ENCODE measurements at regions not wholly inside any gene's neighbourhood (a gene's known extent, or its start where the extent isn't known, plus 50 kb on each side); places are given as distances from the start of the nearest gene placed in this dataset.
"Not testable (repeated sequence)": the region's sequence is repeated elsewhere in the genome, so short reads cannot be mapped to it uniquely, and the experiment has no call there.

DNA sequence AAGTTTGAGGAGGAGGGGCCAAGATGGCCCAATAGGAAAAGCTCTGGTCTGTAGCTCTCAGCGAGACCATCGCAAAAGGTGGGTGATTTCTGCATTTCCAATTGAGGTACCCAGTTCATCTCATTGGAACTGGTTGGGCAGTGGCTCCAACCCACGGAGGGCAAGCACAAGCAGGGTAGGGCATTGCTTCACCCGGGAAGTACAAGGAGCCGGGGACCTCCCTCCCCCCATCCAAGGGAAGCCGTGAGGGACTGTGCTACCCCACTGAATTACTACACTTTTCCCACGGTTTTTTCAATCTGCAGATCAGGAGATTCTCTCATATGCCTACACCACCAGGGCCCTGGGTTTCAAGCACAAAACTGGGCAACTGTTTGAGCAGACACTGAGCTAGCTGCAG lies 58.0 kb upstream of the EFCAB3 start:
- no peak for DNase-seq

DNA sequence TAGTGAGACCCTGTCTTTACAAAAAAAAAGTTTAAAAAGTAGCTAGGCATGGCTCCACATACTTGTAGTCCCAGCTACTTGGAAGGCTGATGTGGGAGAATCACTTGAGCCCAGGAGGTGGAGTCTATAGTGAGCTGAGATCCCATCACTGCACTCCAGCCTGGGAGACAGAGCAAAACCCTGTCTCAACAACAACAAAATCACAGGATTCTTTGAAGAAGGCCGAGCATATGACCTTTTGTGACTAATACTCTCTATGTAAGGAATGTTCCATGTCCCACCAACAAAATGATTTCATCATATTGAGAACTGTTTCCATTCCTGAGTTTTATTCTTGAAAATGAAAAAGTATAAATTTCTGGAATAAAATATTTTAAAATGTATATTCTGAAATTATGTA lies 58.9 kb upstream of the EFCAB3 start:
- no peak for DNase-seq

DNA sequence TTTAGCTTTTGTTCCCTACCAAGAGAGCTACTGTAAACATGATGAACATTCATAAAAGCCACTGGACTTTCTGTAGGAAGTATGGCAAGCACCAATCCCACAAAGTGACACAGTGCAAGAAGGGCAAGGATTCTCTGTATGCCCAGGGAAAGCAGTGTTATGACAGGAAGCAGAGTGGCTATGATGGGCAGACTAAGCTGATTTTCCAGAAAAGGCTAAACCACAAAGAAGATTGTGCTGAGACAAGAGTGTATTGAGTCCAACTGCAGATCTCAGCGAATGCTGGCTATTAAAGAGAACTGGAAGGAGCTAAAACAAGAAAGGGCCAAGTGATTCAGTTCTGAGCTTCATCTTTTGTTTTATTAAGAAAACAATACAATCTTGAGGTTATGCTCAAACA lies 60.5 kb upstream of the EFCAB3 start:
- DNase-seq: no peak

DNA sequence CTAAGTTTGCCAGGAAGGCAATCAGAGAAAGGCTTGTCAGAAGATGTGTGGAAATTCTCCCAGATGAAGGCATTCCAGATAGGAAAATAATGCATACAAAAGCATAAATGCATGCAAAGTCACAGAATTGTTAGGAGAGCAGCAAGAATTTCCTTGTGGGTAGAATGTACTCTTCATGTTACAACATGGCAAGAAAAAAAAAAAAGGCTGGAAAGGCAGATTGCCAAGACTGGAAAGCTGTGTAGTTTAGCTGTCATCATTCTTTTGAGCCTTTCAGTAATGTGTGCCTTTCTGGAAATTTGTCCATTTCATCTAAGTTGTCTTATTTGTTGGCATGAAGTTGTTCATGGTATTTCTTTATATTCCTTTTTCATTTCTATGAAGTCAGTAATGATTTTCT lies 71.0 kb upstream of the EFCAB3 start:
- DNase-seq: no peak

DNA sequence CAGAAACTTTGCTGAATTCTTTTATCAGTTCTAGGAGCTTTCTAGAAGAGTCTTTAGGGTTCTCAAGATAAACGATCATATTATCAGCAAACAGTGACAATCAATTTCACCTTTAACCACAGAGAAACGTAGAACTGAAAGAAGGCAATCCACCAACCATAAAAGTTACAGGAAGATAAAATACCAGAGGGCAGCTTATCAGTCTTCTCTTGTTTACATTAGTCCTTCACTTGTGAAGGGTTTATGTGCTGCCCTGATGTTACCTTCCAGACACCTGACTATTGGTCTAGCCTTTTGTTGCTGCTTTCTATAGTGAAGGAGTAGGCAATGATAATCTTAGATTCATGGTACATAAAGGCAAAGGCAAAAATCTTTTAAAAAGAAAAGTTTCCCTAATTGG lies 73.2 kb upstream of the EFCAB3 start:
- DNase-seq: no peak

DNA sequence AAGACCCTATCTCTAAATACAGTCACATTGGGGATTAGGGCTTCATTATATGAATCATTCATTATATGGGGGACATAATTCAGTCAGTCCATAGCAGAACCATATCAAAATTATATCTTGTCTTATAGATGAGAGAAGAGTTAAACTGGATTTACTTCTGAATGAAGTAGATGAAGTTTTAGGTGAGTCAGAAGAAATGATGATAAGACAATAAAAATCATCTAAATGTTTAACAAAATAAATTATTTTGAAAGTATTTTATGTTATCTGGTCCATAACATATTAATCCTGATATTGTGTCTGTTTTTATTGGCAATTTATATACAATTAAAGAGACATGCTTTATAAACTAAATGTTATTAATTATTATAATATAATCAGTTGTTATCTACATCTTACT lies 76.9 kb upstream of the EFCAB3 start:
- DNase-seq: no peak

DNA sequence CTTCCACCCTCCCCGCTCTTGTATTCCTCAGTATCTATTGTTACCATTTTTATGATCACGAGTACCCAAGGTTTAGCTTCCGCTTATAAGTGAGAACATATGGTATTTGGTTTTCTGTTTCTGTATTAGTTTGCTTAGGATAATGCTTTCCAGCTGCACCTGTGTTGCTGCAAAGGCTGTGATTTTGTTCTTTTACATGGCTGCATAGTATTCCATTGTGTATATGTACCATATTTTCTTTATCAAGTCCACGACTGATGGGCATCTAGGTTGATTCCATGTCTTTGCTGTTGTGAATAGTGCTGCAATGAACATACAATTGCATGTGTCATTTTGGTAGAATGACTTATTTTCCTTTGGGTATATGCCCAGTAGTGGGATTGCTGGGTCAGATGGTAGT lies 79.7 kb upstream of the EFCAB3 start:
- no peak for DNase-seq

DNA sequence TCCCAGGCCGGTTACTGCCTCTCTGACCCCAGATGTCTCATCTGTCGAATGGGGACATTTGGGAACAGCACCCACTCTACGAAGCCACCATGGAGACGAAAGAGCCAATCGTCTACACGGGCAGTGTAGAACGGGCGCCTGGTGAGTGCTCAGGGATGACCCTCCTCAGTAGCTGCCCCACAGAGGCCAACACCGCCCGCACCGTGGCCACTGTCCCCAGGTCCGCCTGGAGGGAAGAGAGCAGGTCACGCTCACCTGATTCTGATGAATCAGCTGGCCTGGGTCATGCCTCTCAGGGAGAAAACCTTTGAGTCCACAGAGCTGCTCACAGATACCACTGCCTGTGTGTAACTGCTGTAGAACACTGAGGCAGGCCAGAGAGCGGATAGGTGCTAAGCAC lies 105.1 kb upstream of the EFCAB3 start:
- not testable (repeated sequence) for DNase-seq

DNA sequence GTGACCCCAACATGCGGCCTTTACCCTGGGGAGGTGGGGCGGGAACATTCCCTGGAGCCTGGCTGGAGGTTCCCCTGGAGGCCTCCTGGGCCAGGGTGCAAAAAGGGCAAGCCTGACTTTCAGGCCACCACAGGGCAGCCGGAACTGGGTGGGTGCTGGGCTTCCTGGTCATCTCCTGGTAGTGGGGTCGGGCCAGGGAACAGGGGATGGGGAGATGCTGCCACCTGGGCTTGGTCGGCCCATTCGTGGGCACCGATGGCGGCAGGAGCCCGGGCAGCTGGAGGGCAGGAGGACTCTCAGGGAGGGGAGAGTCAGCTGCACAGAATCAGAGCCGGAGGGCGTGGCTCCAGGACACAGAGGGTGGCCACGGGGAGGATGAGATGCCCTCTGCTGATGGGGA lies 112.0 kb upstream of the EFCAB3 start:
- not testable (repeated sequence) for DNase-seq

DNA sequence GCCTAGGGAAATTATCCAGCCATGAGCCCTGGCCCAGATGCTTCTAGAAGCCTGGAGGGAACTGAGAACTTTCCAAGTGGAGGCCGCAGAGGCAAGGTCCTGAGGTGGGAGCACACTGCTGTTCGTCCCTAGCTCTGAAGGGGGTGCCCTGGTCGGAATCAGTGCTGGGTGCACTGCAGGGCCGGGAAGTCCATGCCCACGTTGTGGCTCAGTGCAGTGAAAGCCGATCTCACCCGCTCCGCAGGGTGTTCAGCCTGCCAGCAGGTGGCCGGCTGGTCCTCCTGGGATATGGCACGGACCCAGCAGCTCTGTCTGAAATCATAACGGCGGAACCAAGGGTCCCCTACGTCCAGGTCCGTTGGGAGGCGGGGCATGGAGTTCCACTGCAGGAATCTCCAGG lies 115.4 kb upstream of the EFCAB3 start:
- not testable (repeated sequence) for DNase-seq

DNA sequence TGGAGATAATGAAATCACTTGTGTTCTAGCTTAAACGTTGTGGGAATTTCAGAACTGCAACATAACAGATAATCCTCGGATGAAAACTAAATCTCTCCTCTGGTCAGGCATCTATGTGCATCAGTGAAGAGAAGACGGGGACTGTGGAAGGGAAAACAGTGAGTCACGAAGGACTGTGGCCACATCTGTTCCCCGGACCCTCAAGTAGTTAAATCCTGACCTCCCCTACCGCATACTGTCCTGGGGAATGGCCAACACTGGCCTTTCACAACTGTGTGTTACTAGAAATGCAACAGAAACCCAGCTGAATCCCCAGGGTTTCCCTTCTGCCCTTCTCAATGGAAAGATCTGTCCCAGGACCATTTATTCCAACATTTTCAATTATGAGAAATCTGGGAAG lies 124.6 kb upstream of the EFCAB3 start:
- DNase-seq: not testable (repeated sequence)

DNA sequence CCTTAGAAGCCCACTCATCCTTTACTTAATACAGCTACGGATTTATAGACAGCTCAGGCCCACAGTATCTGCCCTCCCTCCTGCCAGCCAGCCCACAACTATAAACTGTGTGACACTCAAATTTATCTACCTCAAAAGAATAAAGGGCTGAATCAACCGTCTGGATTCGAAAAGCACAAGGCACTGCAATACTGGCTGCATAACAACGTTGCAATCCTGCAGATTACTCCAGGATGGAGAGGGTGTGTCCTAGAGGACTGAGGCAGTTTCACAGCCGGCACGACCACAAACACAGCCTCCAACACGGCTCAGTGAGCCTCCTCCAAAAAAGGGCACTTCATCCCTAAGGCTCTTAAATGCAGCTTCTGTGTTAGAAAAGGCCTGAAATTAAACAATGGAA lies 138.3 kb upstream of the EFCAB3 start:
- DNase-seq: not testable (repeated sequence)

DNA sequence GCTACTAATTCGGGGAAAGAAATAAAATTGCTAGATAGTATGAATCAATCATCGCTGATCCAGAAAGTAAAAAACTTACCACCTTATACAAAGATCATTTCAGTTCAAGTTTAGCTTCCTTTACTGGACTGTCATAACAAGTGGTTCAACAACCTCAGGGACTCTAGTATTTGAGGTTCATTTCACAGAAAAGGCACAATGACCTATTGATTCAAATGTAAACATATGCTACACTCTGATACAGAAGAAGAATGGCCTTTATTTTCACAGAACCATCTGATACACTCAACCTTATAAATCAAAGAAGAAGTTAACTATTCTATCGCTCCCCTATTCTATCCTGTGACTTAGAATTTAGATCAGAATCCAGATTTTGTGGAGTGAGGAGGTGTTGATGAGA lies 140.8 kb upstream of the EFCAB3 start:
- not testable (repeated sequence) for DNase-seq

DNA sequence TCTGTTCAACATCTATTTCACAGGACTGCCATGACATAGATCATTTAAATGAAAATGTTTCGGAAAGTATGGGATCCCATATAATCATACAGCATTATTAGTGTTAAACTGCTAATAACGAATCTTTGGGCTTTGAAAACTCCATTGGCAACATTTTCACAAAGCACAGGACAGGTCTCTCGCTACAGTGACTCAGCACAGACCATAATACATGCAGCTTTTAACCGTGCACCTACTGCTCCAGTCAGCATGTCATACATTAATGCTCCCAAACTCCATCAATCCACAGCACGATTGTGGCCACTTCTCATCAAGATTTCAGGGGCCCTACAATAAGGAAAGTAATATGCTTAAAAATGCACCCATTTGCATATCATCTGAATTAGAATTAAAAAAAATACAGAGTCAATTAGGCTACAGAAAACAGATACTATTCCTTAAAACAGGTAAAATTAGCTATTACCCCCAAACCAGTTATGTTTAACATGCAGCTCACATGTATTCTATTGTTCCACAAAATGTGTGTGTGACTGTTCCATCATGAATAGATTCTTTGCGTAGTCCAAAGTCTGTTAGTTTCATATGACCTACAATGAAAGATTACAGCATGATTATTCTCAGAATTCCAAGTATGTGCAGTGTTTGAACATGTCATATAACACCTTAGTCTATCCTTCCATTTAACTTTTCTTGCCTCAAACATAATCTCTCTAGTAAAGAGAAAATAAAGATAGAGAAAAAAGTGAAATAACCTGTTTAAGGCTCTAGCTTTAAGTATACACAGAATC lies 141.6 kb upstream of the EFCAB3 start:
- DNase-seq: not testable (repeated sequence)

DNA sequence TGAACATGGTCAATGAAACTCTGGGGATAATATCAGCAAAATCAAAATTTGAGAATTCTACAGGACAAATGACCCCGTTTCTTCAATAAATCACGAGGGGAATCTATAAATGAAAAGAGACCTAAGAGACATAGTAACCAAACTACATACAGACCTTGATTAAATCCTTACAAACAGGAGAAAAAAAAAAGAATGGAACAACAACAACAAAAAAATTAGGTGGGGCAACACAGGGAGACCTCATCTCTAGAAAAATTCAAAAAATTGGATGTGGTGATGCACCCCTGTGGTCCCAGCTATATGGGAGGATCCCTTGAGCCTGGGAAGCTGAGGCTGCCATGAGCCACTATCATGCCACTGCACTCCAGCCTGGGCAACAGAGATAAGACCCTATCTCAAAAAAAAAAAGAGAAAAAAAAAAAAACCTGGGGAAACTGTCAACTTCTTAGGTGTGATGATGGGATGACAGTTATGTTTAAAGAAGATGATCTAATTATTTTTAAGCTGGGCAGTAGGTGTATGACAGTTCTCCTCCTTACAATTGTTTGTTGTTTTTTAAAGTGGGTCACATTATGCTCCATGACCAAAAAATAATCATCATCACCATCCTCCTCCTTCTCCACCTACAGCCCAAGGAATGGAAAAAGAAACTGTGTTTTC lies 146.4 kb upstream of the EFCAB3 start:
- DNase-seq: not testable (repeated sequence)

DNA sequence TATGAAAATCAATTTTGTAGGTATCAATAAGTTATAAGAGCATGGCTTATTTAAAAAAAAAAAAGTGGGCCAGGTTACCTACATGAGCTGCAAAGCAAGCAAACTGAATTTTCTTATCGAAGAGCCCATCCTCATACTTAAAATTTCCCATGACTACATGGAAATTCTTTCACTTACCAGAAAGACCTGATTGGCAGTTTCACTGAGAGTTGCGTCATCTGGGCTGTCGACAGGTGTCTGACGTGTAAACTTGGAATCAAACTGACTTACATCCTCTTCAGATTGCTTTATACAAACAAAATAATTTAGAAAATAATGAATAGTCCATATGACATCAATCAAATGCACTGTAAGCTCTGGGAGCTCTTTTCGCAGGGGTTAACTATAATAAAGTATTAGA lies 149.1 kb upstream of the EFCAB3 start:
- DNase-seq: not testable (repeated sequence)

DNA sequence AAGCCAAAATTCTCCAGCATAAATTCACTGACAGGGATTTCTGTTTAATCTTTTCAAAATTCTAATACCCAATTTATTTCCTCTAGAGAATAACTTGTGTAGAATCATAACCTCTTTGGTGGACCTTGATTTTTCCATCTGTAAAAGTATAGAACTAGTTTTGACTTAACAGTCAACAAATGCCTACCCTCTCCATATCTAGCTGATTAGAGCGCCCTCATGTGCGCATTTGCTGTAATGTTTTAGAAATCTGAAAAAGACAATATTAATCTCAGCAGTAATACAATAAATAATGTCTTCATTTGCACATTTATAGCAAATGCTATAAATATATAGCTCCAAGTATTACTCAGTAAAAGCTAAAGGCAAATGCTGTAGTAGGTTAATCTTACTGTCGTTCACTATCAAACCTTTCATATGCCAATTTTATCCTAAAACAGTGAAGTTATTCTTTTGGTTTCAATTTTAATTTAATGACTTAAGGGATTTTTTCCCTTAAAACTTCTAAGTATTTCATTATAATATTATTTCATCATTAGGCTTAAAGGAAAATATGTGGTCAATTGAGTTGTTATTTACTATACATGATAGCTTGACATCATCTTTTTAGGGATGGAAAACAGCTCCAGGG lies 153.6 kb upstream of the EFCAB3 start:
- DNase-seq: peak; percentile 11 to 18

DNA sequence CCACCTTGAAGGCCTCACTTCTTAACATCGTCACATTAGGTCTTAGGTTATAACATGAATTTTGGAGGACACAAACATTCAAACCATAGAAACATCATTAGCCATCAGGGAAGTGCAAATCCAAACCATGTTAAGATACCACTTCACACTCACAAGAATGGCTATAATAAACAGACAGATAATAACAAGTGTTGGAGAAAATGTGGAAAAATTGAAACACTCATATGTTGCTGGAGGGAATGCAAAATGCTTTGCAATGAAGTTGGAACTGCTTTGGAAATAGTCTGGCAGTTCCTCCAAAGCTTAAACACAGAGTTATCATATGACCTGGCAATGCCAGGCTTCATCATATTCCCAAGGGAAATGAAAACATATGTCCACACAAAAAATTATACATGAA lies 156.8 kb upstream of the EFCAB3 start:
- DNase-seq: not testable (repeated sequence)

DNA sequence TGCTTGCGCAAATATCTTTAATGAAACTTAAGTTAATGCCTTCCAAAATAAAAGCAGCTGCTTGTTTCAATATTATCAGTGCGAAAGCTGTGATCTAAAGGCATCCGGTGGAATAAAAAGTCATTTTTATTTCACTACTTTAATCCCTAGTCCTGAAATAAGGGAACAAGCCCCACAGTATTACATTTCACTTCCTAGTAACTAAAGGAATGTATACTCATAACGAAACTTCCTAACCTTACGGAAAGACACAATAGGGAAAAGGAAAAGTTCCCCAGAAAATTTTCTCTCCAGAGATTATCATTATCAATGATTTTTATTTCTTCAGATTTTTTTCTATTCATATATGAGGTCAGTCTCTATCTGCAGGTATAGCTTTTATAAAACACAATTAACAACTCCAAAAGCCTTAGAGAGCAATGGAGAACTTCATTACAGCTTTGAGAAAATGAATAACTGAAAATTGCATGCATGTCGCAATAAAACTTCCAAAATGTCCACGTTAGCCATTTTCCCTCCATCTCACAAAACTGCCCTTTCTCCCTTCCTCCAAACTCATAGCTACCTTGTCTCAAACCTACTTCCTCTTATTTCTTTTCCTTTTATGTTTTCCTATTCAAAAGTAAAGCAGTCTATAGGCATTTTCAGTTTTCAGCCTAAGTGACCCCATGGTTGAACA lies 154.3 kb upstream of the MED13 start:
- DNase-seq: no peak

DNA sequence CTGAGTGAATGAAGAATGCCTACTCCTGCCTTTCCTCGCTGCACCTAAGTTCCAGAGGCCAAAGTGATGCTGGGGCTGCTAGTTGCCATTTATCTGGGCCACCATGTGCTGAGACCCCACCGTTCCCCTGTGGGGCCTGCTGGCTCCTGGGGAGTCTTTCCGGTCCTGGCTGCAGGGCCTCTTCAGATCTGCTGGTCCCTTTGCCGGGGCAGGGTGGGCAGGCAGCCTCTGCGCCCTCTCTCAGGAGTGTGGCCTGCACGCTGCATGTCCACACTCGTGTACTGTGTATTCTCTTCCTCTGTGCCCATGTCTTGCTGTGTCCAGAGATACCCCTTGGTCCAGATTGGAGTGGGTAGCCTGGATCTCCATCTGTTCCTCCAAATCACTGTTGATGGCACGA lies 151.8 kb upstream of the MED13 start:
- DNase-seq: no peak

DNA sequence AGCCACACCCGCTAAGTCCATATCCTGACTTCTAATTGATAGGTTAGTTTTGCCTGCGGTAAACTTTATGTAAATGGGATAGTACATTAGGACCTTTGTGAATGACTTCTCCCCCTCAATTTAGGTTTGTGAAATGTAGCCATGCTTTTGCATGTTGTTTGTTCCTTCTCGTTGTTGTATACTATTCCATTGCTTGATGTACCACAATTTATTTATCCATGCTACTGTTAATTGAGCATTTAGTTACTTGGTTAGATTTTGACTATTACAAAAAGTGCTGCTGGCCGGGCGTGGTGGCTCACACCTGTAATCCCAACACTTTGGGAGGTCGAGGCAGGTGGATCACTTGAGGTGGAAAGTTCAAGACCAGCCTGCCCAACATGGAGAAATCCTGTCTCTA lies 150.8 kb upstream of the MED13 start:
- DNase-seq: not testable (repeated sequence)

DNA sequence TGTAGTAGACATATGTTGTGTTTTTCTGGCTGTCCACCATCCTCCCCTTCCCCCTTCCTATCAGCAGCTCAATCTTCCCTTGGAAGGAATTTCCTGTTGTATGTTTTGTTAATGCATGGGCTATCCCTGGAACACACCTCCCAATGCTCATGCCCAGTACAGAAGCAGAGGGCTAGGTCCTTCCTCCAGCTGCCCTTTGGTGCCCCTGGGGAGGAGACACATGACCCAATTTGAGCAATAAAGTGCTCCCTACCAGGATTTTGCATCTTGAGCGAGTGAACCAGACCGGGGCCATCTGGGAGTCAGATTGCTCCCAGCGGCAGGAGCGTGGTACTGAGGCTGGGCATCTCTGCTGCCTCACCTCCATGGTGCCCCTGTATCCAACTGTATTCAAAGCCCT lies 141.5 kb upstream of the MED13 start:
- DNase-seq: no peak

DNA sequence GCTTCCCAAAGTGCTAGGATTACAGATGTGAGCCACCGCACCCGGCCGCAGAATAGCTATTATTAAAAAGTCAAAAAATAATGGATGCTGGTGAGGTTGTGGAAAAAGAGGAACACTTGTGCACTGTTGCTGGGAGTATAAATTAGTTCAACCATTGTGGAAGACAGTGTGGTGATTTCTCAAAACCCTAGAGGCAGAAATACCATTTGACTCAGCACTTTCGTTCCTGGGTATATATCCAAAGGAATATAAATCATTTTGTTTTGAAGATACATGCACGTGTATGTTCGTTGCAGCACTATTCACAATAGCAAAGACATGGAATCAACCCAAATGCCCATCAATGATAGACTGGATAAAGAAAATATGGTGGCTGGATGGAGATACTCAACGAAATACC lies 132.1 kb upstream of the MED13 start:
- not testable (repeated sequence) for DNase-seq

DNA sequence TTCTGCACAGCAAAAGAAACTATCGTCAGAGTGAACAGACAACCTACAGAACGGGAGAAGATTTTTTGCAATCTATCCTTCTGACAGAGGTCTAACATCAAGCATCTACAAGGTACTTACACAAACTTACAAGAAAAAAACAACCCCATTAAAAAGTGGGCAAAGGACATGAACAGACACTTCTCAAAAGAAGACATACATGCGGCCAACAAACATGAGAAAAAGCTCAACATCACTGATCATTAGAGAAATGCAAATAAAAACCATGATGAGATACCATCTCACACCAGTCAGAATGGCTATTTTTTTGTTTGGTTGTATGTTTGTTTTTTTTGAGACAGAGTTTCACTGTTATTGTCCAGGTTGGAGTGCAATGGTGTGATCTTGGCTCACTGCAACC lies 131.5 kb upstream of the MED13 start:
- DNase-seq: not testable (repeated sequence)

All from activated CD4-positive, alpha-beta T cell treated with anti-CD3 and anti-CD28 coated beads, Interleukin-2, amount 50 U/mL, for 48 hours (primary cell).